HG03060 (cell line): ENCODE measurements at regions not wholly inside any gene's neighbourhood (a gene's known extent, or its start where the extent isn't known, plus 50 kb on each side); places are given as distances from the start of the nearest gene placed in this dataset.

Experiments
- ATAC-seq: cut with Tn5 transposase; IDR thresholded peaks from one replicate; pipeline ENCODE4 v1.9.1; 2021; ENCODE audit warnings: low read depth, moderate number of reproducible peaks; ENCODE audit not compliant: unreplicated experiment

DNA sequence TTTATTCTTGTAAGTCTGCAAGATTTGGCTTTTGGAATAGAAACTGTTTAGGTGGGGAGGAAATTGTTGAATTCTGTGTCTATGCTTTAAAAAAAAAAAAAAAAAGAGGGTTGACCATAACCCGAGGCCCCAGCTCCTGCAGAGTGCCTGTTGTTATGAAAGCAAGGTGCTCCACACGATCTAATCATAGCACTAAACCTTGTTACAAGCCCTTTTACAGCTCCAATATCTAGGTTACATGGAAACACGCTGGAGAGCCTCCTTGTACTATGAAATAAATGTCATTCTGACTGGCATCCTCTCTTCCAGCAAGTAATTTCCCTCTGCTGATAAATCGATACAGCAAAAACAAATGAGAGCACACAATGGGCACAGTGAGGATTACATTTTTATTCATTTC lies 303.1 kb upstream of the SOX5 start:
- ATAC-seq, result no peak

DNA sequence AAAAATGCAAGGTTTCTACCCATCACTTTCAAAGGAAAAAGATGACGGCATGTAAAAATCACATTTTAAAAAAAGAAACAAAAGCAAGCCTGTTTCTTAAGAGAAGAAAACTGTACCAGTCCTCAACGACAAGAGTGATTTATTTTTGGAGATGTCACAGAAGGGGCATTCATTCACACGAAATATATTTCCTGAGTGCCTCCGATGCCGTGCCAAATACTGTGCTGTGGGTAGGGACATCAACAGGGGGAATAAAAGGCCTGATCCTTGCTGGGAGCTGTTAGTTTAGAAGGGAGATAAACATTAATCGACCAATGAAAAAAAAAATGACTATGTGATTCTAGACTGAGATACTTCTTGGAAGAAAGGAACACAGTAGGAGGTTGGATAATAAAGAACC lies 297.5 kb upstream of the SOX5 start:
- ATAC-seq, result no peak

DNA sequence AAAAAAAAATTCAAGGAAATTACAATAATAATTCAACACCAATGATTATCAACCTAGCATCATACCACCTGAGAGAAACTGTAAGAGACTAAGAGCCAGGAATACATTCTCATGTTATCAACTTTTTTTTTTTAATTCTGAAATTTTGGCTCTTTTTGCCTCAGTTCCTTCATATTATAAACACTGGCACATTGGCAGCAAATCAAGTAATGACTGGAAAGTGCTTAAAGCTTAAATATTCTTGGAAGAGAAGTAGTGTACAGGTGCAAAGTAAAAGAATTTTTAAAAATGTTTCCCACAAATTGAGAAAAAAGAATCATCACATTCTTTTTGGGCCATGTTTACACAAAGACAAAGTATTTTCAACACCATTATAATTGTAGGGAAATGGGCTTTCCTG lies 296.9 kb upstream of the SOX5 start:
- ATAC-seq, result no peak

GRCh38 chr12:24244801-24245200 lies 295.3 kb upstream of the SOX5 start:
- ATAC-seq, result no peak

- no peak for ATAC-seq
Measured at GRCh38 chr12:24244231-24244630, 294.8 kb upstream of the SOX5 start.

DNA sequence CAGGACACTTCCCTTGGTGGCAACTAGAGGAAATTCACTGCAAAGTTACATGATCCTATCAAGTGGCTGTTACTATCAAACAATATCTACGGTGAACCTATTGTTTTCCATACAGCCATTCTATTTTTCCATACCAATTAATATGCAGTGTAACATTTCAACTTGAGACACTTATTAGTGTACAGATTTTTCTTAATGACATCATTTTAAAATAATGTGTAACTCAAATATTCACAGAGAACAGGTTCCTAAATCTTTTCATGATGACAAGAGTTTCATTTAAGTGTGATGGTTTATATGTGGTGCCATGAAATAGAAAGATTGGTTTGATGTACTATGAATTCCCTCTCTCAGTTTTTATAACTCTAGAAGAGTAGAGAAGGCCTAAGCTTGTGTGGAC lies 291.2 kb upstream of the SOX5 start:
- ATAC-seq, result no peak

- no peak for ATAC-seq
Measured at GRCh38 chr12:24233519-24234246, 284.2 kb upstream of the SOX5 start.

- ATAC-seq, result no peak
Measured at GRCh38 chr12:24232531-24232930, 283.1 kb upstream of the SOX5 start.

- no peak for ATAC-seq
Measured at GRCh38 chr12:24231298-24231697, 281.8 kb upstream of the SOX5 start.

DNA sequence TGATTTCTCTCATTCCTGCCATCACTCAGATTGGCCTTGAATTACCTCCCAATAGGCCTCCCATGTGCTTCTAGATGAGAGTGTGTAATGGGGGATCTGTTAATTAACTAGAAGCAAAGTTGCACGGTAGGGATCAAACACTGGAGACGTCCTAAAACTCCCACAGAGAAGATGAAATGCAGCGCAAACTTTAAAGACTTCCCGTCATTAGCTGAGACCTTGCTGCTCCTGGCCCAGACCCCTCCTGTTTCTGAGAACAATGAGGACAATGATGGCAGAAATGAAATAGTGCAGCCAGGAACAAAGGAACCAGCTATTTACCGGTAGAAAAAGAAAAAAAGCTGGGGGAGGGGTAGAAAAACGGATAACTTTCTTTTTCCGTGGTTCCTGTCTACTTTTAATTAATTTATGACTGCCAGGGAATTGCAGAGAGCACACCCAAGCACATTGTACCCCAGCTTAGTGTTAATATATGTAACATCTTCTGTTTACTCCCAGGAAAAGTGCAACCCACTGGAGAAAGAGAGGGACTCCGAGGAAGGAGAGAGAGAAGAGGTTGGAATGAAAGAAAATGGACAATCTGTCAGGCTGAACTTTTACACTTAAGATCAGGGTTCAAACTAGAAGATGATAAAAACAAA lies 280.7 kb upstream of the SOX5 start:
- no peak for ATAC-seq

DNA sequence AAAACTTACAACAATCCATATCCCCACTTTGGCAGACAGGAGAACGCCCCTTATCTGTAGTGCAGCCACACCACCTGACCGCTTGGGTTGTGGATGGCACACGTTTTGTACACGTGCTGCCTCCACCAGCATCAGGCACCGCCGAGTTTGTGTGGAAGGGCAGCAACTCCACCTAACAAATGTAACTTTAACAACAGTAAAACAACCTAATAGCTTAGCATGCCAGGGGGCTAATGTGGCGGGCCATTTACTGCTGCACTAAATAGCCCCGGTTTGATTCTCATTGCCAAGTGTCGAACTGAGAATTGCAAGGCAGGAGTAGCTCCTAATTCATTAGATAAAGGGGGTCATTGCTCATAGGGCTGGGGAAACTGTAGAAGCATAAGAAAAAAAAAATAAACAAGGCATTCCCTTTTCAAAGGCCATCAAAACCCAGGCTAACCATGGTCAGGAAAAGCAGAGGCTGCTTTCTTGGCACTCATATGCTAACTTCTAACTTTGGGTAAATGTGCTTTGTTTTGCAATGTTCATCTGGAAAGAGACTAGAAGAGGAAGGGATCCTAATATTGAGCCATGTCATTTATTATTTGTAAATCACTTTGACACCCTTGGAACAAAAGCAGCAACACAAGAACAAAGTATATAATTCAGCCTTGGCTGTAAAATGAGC lies 279.7 kb upstream of the SOX5 start:
- ATAC-seq, result no peak

DNA sequence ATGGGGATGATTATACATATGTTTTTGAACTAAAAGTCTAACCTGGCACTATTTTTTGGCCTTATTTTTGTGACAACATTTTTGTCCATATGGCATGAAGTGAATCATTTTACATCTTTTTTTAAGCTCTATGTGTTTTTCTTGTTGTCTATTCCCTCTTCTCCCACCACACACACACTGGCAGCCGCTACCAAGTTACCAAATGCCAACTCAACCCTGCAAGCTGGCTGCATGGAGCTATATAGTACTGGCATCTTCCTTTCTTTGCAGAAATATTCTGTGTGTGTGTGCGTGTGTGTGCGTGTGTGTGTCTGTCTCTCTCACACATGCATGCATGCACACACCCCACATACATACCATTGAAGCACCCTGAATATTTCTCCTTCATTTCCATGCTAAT lies 278.9 kb upstream of the SOX5 start:
- no peak for ATAC-seq

DNA sequence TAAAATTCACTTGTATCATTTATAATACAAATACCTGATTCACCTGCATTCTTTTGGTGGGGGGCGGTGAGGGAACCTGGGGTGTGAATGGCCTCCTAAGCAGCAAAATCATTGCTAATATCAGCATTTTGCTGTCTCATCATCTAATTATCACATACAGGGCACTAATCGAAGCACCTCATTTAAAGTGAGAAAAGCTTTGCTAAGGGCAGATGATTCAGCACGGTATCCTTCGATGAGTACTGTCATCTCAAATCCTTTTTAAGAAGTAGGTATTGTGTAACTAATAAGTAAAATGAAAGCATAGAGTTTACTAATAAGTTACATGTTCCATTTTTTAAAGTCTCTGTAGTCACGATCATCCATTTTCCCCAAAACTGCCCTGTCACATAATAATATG lies 278.1 kb upstream of the SOX5 start:
- ATAC-seq, result no peak

DNA sequence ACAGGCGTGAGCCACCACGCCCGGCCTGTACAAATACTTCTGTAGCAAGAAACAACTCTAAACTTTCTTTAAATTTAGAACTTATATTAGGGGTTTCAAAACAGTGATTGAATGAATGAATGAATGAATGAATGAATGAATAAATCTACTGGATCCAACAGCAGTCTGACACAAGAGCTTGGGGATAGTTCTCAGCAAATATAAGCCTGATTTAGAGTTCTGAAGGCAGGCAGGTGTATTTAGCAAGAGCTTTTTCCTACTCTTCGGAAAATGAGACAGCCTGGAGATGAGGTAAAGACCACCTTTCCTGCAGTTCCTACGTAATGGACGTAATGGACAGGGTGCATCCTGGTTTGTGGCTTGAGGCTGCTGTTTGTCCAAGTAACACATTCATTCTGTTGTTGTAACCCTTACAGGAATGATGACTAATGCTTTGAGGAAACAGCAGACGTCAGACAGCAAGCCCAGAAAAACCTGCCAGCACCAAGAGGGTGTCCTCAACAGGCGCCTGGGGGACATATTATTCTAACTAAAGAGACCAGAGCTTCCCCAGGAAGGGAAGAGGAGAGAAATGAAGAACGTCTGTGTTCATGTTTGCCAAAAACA lies 277.4 kb upstream of the SOX5 start:
- ATAC-seq, result no peak

DNA sequence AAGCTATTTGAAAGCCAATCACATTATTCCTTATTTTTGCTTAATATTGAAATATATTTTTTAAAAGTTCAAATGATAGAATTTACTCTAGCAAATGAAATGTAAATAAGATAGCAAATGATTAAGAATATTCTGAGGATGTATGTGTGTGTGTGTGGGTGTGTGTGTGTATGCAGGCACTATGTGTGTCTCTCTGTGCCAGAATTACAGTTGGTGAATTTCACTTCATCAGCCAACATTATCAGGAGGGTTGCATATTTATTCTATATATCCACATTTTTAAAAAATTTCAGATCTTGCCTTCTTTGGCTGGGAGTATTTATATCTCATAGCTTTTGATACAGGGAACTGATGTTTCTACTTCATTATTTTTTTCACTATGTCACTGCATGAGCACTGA lies 274.9 kb upstream of the SOX5 start:
- no peak for ATAC-seq

DNA sequence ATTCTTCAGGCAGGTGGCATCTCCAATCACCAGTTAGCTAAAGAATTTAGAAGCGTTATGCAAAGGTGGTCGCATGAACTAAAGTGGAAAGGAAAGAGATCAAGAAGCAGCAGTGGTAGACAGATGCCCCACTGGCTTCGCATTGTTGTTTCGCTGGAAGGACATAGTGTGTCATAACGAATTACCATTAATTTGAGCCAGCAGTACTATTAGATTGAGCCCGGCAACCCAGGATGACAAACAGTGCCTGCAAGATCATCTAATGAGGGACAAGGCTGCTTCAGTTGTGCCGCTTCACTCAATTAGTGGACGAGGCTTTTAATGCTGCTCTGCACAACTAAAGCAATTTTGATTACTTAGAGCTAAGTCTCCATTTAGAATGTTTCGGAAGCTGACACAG lies 274.5 kb upstream of the SOX5 start:
- no peak for ATAC-seq

DNA sequence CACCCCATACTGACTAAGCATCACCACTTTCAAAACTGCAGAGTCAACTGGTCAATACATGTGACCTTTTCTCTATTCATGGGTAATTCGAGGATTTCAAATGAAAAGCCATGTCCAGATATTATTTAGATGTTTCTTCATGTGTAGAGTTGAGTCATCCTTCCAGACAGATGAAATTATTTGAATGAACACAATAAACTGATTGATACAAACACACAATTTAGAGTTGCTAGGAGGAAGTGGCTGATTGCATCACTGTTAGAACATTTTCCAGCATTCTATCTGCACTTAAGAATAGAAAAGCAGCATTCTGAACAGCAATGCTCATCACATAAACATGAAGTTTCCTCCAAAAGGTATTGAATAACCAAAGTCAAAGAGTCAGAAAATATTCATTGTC lies 273.5 kb upstream of the SOX5 start:
- no peak for ATAC-seq

- no peak for ATAC-seq
Measured at GRCh38 chr12:24212496-24212895, 263.0 kb upstream of the SOX5 start.

DNA sequence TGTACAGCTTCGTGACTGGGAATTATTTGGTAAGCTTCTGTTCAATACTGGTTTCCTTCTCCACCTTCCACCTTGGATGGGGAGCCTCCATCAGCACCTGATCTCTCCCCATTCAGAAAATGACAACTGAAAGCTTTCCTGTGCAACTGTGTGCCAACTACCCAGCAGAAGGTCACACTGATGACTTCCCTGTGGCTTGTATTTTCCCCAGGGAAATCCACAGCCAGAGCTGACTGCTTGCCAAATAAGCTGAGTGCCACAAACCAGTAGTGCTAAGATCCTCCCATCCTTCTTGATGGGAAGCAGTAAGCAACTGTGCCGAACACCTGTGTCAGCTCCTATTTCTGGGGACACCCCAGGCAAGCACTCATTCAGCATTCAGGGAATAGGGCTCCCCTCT lies 257.2 kb upstream of the SOX5 start:
- ATAC-seq, result no peak

- no peak for ATAC-seq
Measured at GRCh38 chr12:24201258-24201970, 251.9 kb upstream of the SOX5 start.

DNA sequence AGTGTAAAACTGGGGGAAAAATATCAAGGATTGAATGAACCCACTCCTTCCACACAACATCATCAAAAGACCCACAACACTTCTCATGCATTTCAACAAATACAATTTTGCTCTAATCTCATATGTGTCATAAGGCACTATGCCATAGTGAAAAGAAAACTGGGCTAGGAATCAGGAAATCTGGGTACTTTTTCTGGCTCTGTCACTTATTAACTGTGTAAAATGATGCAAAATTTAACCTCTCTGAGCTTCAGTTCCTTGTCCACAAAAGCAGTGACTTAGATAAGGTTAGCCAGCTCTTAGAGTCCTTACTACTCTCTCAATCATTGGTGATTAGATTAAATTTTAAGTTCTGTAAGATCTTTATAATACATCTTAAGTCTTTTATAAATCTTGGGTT lies 250.5 kb upstream of the SOX5 start:
- no peak for ATAC-seq
